ENCODE measurements at regions not wholly inside any gene's neighbourhood (a gene's known extent, or its start where the extent isn't known, plus 50 kb on each side); places are given as distances from the start of the nearest gene placed in this dataset.
A peak's percentile ranks its signal among the peaks of the same experiment; 100 is the strongest.

DNA sequence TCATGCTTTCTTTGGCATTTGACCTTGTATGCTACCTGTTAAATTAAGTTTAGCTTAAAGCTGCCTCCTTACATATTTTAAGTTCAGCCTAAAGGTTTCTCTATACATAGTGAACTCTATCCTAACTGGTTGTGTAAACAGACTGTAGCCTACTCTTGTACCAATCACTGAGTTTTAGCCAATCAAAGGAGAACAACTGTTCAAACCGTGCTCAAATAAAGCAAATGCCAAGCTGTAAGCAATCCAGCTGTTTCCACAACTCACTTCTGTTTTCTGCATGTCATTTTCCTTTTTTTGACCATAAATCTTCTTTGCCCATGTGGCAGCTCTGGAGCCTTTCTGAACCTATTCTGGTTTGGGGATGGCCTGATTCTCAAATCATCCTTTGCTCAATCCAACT is 1603.8 kb upstream of the ACVR2A start:
- Mint-ChIP-seq H3K4me3 (ENCODE audit: low read depth) (no peak overlapping the region), H3K27ac (no peak overlapping the region), H3K27me3 (no peaks in the 10 kb centered on the region), H3K4me1 (ENCODE audit: low read depth) (peaks cover 24% of the 10 kb centered on the region), H3K9me3 (ENCODE audit: low read depth) (no peaks in the 10 kb centered on the region), H3K36me3 (ENCODE audit: insufficient read depth) (no peaks in the 10 kb centered on the region)
- no peak for DNase-seq (ENCODE audit: low spot score, unreplicated experiment)
- TF ChIP-seq, protein P1, sequence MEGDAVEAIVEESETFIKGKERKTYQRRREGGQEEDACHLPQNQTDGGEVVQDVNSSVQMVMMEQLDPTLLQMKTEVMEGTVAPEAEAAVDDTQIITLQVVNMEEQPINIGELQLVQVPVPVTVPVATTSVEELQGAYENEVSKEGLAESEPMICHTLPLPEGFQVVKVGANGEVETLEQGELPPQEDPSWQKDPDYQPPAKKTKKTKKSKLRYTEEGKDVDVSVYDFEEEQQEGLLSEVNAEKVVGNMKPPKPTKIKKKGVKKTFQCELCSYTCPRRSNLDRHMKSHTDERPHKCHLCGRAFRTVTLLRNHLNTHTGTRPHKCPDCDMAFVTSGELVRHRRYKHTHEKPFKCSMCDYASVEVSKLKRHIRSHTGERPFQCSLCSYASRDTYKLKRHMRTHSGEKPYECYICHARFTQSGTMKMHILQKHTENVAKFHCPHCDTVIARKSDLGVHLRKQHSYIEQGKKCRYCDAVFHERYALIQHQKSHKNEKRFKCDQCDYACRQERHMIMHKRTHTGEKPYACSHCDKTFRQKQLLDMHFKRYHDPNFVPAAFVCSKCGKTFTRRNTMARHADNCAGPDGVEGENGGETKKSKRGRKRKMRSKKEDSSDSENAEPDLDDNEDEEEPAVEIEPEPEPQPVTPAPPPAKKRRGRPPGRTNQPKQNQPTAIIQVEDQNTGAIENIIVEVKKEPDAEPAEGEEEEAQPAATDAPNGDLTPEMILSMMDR (IDR thresholded peaks at IDR 0.05; ENCODE audit: unreplicated experiment), result no peak

DNA sequence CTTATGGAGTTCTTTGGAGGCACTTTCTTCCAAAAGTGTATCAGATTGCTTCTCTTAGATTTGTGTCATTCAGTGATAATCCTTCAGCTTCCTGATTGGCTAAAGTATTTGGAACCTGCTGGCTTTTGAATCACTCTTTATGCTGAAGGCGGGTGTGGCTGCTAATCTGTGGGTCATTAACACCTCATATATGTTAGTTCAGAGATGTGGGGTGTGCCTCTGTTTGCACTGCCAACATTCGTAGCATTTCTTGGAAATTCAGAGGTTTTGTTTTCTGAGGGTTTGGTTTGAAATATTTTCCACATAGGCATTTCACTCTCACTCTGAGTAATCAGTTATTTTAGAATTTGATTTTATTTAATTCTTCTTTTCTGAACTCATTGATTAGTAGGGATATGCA is 1604.4 kb upstream of the ACVR2A start:
- DNase-seq (ENCODE audit: low spot score, unreplicated experiment), result no peak
- Mint-ChIP-seq H3K9me3 (ENCODE audit: low read depth) (no peaks in the 10 kb centered on the region), H3K4me1 (ENCODE audit: low read depth) (peaks cover 25% of the 10 kb centered on the region), H3K4me3 (ENCODE audit: low read depth) (no peak overlapping the region), H3K27me3 (no peaks in the 10 kb centered on the region), H3K36me3 (ENCODE audit: insufficient read depth) (no peaks in the 10 kb centered on the region), H3K27ac (peak overlapping the region; percentile 5)
- TF ChIP-seq, protein P1 (IDR thresholded peaks at IDR 0.05; ENCODE audit: unreplicated experiment), result no peak

DNA sequence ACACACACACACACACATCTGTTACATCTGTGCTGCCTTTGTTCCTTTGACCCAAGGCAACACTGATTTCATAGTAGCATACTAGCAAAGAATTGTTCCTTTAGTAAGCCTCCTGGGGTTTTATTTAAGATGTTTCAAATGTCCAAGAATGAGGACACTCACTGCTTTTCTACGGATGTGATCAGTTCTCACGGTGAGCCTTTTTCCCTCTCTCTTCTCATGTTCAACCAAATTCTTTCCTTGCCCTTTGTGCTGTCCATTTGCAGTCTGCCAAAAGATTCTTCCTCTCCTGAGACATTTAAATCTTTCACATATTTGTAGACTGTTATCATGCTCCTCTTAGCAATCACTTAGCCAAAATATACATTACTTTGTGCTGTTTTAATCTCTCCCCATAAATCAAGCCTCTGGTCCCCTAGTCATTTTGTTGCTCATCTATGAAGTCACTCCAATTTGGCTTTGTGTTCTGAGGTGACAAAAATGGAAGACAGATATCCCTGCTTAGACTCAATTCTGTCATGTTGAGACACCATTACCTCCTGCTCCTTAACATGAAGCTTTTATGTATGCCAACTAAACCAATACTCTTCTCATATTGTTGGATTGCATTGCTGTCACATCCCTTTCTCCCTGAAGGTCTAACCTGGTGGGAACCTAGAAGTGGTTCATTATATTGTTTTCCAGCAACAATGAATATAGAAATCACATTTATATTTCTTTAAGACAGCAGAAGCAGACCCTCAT is 1605.3 kb upstream of the ACVR2A start:
- H3K36me3 Mint-ChIP-seq (ENCODE audit: insufficient read depth), result no peaks in the 10 kb centered on the region
- TF ChIP-seq, protein P1 (IDR thresholded peaks at IDR 0.05; ENCODE audit: unreplicated experiment), result no peak
- no peak overlapping the region for H3K4me3 Mint-ChIP-seq (ENCODE audit: low read depth)
- H3K9me3 Mint-ChIP-seq (ENCODE audit: low read depth), result no peaks in the 10 kb centered on the region
- H3K4me1 Mint-ChIP-seq (ENCODE audit: low read depth), result peaks cover 22% of the 10 kb centered on the region
- H3K27me3 Mint-ChIP-seq, result no peaks in the 10 kb centered on the region
- H3K27ac Mint-ChIP-seq, result peak overlapping the region; percentile 36
- no peak for DNase-seq (ENCODE audit: low spot score, unreplicated experiment)

DNA sequence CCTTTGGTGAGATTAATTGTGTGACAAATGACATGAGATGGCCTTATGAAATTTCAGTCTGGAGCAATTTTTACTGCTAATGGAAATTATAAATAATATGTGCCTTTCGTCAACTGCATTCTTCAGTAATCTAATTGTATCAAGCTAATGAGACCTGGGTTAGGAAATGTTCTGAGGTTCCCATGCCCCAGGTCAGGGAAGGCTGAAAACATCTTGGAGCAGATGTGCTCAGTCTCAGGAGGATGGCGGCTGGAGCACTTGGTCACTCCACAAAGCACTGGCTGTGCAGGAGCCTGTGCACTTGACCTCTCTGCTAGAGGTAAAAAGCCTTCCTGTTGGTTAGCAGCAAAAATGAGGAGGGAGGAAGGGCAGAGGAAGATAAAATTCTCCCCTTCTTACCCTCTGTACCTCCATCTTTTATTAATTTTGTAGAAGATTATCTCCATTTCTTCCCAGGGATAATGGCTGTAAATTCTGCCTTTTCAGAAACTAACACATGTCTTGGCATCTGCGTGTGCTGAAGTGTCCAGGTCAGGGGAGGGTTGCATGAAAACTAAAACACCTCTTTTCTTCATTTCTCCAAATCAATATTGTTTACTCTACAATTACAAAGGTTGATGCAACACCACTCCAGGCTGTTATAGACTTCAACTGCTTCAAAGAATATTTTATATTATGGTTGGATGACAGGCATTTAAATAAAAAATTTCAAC is 1606.4 kb upstream of the ACVR2A start:
- no peak for DNase-seq (ENCODE audit: low spot score, unreplicated experiment)
- no peaks in the 10 kb centered on the region for H3K27me3 Mint-ChIP-seq
- peaks cover 21% of the 10 kb centered on the region for H3K4me1 Mint-ChIP-seq (ENCODE audit: low read depth)
- TF ChIP-seq, protein P1 (IDR thresholded peaks at IDR 0.05; ENCODE audit: unreplicated experiment), result no peak
- no peaks in the 10 kb centered on the region for H3K36me3 Mint-ChIP-seq (ENCODE audit: insufficient read depth)
- H3K9me3 Mint-ChIP-seq (ENCODE audit: low read depth), result no peaks in the 10 kb centered on the region
- no peak overlapping the region for H3K27ac Mint-ChIP-seq
- H3K4me3 Mint-ChIP-seq (ENCODE audit: low read depth), result no peak overlapping the region

DNA sequence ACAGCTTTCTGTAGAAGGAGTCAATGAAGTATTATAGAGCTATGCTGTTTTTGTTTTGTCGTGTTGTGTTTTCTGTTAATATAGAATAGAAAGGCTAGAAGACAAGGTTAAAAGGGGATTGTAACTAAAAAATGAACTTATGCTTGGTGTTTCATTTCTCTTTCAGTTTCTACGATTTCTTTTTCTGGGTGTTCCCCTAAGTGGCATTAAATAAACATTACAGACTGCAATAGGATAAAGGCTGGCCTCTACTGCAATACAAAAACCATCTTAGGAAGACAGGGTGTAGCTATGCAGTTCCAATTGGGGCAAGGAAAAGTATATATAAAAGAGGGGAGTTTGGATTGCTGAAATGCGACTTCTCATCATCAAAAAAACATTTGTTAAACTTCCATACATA is 1609.7 kb upstream of the ACVR2A start:
- peaks cover 28% of the 10 kb centered on the region for H3K4me1 Mint-ChIP-seq (ENCODE audit: low read depth)
- no peak overlapping the region for H3K4me3 Mint-ChIP-seq (ENCODE audit: low read depth)
- H3K36me3 Mint-ChIP-seq (ENCODE audit: insufficient read depth), result no peaks in the 10 kb centered on the region
- H3K27ac Mint-ChIP-seq, result no peak overlapping the region
- no peaks in the 10 kb centered on the region for H3K9me3 Mint-ChIP-seq (ENCODE audit: low read depth)
- TF ChIP-seq, protein P1 (IDR thresholded peaks at IDR 0.05; ENCODE audit: unreplicated experiment), result no peak
- DNase-seq (ENCODE audit: low spot score, unreplicated experiment), result no peak
- no peaks in the 10 kb centered on the region for H3K27me3 Mint-ChIP-seq

All from progenitor cell of endocrine pancreas (in vitro differentiated cells).